HG03565 (cell line): ENCODE measurements at regions not wholly inside any gene's neighbourhood (a gene's known extent, or its start where the extent isn't known, plus 50 kb on each side); places are given as distances from the start of the nearest gene placed in this dataset.

Experiments
- ATAC-seq: cut with Tn5 transposase; IDR thresholded peaks from one replicate; pipeline ENCODE4 v1.9.1; 2021; ENCODE audit warnings: mild to moderate bottlenecking, moderate library complexity; ENCODE audit not compliant: unreplicated experiment

- ATAC-seq = no peak
Observed at GRCh38 chr20:11032611-11033010, 358.8 kb upstream of the JAG1 start.

- ATAC-seq = no peak
Observed at GRCh38 chr20:11034025-11034424, 360.2 kb upstream of the JAG1 start.

- ATAC-seq = no peak
Observed at GRCh38 chr20:11035211-11035610, 361.4 kb upstream of the JAG1 start.

- no peak for ATAC-seq
Observed at GRCh38 chr20:11041396-11041795, 367.6 kb upstream of the JAG1 start.

GRCh38 chr20:11043001-11043400 is 369.2 kb upstream of the JAG1 start:
- ATAC-seq = no peak

- no peak for ATAC-seq
Observed at GRCh38 chr20:11044561-11044960, 370.8 kb upstream of the JAG1 start.

- no peak for ATAC-seq
Observed at GRCh38 chr20:11045412-11046175, 371.8 kb upstream of the JAG1 start.

GRCh38 chr20:11047559-11047958 is 373.8 kb upstream of the JAG1 start:
- no peak for ATAC-seq

- ATAC-seq = no peak
Observed at GRCh38 chr20:11048739-11049138, 374.9 kb upstream of the JAG1 start.

GRCh38 chr20:11050350-11050749 is 376.6 kb upstream of the JAG1 start:
- no peak for ATAC-seq

GRCh38 chr20:11051136-11051535 is 377.3 kb upstream of the JAG1 start:
- ATAC-seq = no peak

- ATAC-seq = no peak
Observed at GRCh38 chr20:11053310-11053709, 379.5 kb upstream of the JAG1 start.

GRCh38 chr20:11054266-11054993 is 380.6 kb upstream of the JAG1 start:
- no peak for ATAC-seq

- ATAC-seq = no peak
Observed at GRCh38 chr20:11056414-11056813, 382.6 kb upstream of the JAG1 start.

- ATAC-seq = no peak
Observed at GRCh38 chr20:11057624-11058023, 383.8 kb upstream of the JAG1 start.

- ATAC-seq = no peak
Observed at GRCh38 chr20:11059659-11060058, 385.9 kb upstream of the JAG1 start.

- no peak for ATAC-seq
Observed at GRCh38 chr20:11060423-11061185, 386.8 kb upstream of the JAG1 start.

GRCh38 chr20:11063444-11063843 is 389.6 kb upstream of the JAG1 start:
- ATAC-seq = no peak

GRCh38 chr20:11064946-11065345 is 391.1 kb upstream of the JAG1 start:
- ATAC-seq = no peak

GRCh38 chr20:11067359-11067758 is 393.6 kb upstream of the JAG1 start:
- no peak for ATAC-seq

GRCh38 chr20:11072982-11073381 is 399.2 kb upstream of the JAG1 start:
- ATAC-seq = no peak
